ENCODE measurements at regions not wholly inside any gene's neighbourhood (a gene's known extent, or its start where the extent isn't known, plus 50 kb on each side); places are given as distances from the start of the nearest gene placed in this dataset.

DNA sequence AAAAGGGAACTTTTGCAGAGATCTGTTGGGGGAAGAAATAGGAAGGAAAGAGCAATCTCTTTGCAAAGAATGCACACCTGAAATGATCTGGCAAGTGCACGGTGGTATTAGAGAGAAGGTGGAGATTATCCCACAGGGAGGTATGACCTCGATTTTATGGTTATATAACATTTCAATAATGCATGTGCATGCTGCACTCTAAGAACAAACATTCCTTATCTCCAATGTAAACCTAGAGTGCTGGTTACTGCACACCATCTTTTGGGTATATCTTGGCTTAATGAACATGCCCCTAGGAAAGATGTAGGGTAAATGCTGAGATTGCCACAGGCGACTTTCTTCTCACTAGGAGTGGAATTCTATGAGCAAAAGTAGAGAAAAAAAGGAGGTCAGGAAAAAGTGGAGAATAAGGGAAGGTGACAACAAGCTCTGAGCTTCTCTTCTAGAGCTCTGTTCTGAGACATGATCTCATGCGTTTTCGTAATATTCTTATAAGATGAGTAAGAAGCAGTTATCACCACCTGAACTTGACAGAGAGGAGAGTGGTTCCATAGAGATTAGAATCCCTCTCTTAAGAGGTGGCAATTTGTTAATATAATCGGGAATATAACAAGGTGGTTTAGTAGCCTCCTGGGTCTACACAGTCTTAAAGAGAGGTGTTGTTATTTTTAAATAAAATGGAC lies 117.5 kb upstream of the TMC3 start:
- no peak overlapping the region for H3K4me3 ChIP-seq
- H3K27ac ChIP-seq, result no peak overlapping the region
- ChIA-PET POLR2A (no interaction called here), CTCF (interaction anchor here (0.5 to 4.0 kb wide), 3 partner anchors 10 to 601 kb away, joined by 3 to 22 read pairs (median 4); no protein-coding TSS in a partner anchor)
- H3K9me3 ChIP-seq, result no peaks in the 10 kb centered on the region
- FAIRE-seq (no peak), DNase-seq (ENCODE audit: low read depth in 1 of 2, low spot score in 1 of 2) (no peak), ATAC-seq (no peak)
- 19% methylated on average over 6 of the region's 6 CpGs for WGBS (ENCODE audit: missing lambda C conversion rate)
- no peaks in the 10 kb centered on the region for H3K4me1 ChIP-seq
- no peak overlapping the region for H3K4me2 ChIP-seq
- TF ChIP-seq, protein P1, sequence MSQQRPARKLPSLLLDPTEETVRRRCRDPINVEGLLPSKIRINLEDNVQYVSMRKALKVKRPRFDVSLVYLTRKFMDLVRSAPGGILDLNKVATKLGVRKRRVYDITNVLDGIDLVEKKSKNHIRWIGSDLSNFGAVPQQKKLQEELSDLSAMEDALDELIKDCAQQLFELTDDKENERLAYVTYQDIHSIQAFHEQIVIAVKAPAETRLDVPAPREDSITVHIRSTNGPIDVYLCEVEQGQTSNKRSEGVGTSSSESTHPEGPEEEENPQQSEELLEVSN (IDR thresholded peaks at IDR 0.05; ENCODE audit: borderline replicate concordance, low read depth), result no peak
- TF ChIP-seq, protein P2, sequence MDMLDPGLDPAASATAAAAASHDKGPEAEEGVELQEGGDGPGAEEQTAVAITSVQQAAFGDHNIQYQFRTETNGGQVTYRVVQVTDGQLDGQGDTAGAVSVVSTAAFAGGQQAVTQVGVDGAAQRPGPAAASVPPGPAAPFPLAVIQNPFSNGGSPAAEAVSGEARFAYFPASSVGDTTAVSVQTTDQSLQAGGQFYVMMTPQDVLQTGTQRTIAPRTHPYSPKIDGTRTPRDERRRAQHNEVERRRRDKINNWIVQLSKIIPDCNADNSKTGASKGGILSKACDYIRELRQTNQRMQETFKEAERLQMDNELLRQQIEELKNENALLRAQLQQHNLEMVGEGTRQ (IDR thresholded peaks at IDR 0.05), result no peak
- TF ChIP-seq, protein P3, sequence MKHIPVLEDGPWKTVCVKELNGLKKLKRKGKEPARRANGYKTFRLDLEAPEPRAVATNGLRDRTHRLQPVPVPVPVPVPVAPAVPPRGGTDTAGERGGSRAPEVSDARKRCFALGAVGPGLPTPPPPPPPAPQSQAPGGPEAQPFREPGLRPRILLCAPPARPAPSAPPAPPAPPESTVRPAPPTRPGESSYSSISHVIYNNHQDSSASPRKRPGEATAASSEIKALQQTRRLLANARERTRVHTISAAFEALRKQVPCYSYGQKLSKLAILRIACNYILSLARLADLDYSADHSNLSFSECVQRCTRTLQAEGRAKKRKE (CRISPR knock-in tag; IDR thresholded peaks at IDR 0.05; ENCODE audit: low read depth), result no peak
- TF ChIP-seq HOXB13 (CRISPR knock-in tag; IDR thresholded peaks at IDR 0.05; ENCODE audit: low read depth) (no peak), CEBPB (IDR thresholded peaks at IDR 0.05) (no peak), CHD4 (IDR thresholded peaks at IDR 0.05; ENCODE audit: borderline replicate concordance) (no peak), RAD21 (conservative IDR thresholded peaks at IDR 0.05 in 1 of 2, IDR thresholded peaks at IDR 0.05 in 1 of 2) (no peak), CBX8 (IDR thresholded peaks at IDR 0.05) (no peak), NFE2L2 (conservative IDR thresholded peaks at IDR 0.05; ENCODE audit: low read length) (no peak), FOSB (CRISPR knock-in tag; IDR thresholded peaks at IDR 0.05) (no peak), MAZ (IDR thresholded peaks at IDR 0.05; ENCODE audit: borderline replicate concordance, low read depth, low read length) (no peak), ZC3H11A (IDR thresholded peaks at IDR 0.05) (no peak), RARB (CRISPR knock-in tag; IDR thresholded peaks at IDR 0.05) (no peak), SMC3 (IDR thresholded peaks at IDR 0.05) (no peak), EP300 (IDR thresholded peaks at IDR 0.05) (no peak), ZNF302 (CRISPR knock-in tag; IDR thresholded peaks at IDR 0.05) (no peak), NPAS2 (CRISPR knock-in tag; IDR thresholded peaks at IDR 0.05; ENCODE audit: borderline replicate concordance) (no peak), KDM5A (IDR thresholded peaks at IDR 0.05) (no peak)
- TF ChIP-seq, protein P4, sequence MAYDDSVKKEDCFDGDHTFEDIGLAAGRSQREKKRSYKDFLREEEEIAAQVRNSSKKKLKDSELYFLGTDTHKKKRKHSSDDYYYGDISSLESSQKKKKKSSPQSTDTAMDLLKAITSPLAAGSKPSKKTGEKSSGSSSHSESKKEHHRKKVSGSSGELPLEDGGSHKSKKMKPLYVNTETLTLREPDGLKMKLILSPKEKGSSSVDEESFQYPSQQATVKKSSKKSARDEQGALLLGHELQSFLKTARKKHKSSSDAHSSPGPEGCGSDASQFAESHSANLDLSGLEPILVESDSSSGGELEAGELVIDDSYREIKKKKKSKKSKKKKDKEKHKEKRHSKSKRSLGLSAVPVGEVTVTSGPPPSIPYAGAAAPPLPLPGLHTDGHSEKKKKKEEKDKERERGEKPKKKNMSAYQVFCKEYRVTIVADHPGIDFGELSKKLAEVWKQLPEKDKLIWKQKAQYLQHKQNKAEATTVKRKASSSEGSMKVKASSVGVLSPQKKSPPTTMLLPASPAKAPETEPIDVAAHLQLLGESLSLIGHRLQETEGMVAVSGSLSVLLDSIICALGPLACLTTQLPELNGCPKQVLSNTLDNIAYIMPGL (CRISPR knock-in tag; IDR thresholded peaks at IDR 0.05; ENCODE audit: borderline replicate concordance), result no peak
- TF ChIP-seq, protein P5, sequence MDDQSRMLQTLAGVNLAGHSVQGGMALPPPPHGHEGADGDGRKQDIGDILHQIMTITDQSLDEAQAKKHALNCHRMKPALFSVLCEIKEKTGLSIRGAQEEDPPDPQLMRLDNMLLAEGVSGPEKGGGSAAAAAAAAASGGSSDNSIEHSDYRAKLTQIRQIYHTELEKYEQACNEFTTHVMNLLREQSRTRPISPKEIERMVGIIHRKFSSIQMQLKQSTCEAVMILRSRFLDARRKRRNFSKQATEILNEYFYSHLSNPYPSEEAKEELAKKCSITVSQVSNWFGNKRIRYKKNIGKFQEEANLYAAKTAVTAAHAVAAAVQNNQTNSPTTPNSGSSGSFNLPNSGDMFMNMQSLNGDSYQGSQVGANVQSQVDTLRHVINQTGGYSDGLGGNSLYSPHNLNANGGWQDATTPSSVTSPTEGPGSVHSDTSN (IDR thresholded peaks at IDR 0.05), result no peak

GRCh38 chr15:81485806-81486205 lies 111.8 kb upstream of the TMC3 start:
- ChIA-PET POLR2A (no interaction called here), CTCF (no interaction called here)
- no peak overlapping the region for H3K4me3 ChIP-seq
- peak in 1 of 2 experiments; percentile 25; a peak in 1 of 6 replicates for ATAC-seq
- H3K27ac ChIP-seq, result no peak overlapping the region
- H3K4me1 ChIP-seq, result no peaks in the 10 kb centered on the region
- H3K9me3 ChIP-seq, result no peaks in the 10 kb centered on the region
- no peak for FAIRE-seq
- TF ChIP-seq JUN (IDR thresholded peaks at IDR 0.05) (no peak), ZNF302 (CRISPR knock-in tag; IDR thresholded peaks at IDR 0.05) (no peak), HES2 (IDR thresholded peaks at IDR 0.05) (no peak), CBX2 (IDR thresholded peaks at IDR 0.05; ENCODE audit: borderline replicate concordance, low read depth) (no peak), NPAS2 (CRISPR knock-in tag; IDR thresholded peaks at IDR 0.05; ENCODE audit: borderline replicate concordance) (no peak), MYC (IDR thresholded peaks at IDR 0.05; ENCODE audit: borderline replicate concordance, low read length) (no peak), RFX5 (IDR thresholded peaks at IDR 0.05) (no peak), CHD4 (IDR thresholded peaks at IDR 0.05; ENCODE audit: borderline replicate concordance) (no peak), TFCP2L1 (CRISPR knock-in tag; IDR thresholded peaks at IDR 0.05) (no peak)
- TF ChIP-seq, protein P6, sequence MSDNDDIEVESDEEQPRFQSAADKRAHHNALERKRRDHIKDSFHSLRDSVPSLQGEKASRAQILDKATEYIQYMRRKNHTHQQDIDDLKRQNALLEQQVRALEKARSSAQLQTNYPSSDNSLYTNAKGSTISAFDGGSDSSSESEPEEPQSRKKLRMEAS (IDR thresholded peaks at IDR 0.05), result no peak
- WGBS (ENCODE audit: missing lambda C conversion rate), result 20% methylated on average over 5 of the region's 5 CpGs
- no peak overlapping the region for H3K4me2 ChIP-seq
- DNase-seq (ENCODE audit: low read depth in 1 of 2, low spot score in 1 of 2), result no peak

Data from A549 (cell line).